H7 (cell line): ENCODE measurements at regions not wholly inside any gene's neighbourhood (a gene's known extent, or its start where the extent isn't known, plus 50 kb on each side); places are given as distances from the start of the nearest gene placed in this dataset.

ENCODE experiments used
- DNase-seq: peaks from one replicate; pipeline ENCODE4 v3.0.0; 2012
- H3K27me3 ChIP-seq: 2 replicates; pipeline ENCODE4 v1.6.0; 2011; ENCODE audit warnings: mild to moderate bottlenecking, low read length; ENCODE audit not compliant: control insufficient read depth, insufficient read depth
- H3K36me3 ChIP-seq: replicated peaks from 2 replicates; pipeline ENCODE4 v1.5.1; 2011; ENCODE audit warnings: low read length; ENCODE audit not compliant: control insufficient read depth, insufficient read depth
- H3K4me3 ChIP-seq: 2 replicates; pipeline ENCODE4 v1.5.1; 2011; ENCODE audit warnings: low read depth, mild to moderate bottlenecking, control low read depth, low read length, moderate library complexity; ENCODE audit not compliant: insufficient read depth

DNA sequence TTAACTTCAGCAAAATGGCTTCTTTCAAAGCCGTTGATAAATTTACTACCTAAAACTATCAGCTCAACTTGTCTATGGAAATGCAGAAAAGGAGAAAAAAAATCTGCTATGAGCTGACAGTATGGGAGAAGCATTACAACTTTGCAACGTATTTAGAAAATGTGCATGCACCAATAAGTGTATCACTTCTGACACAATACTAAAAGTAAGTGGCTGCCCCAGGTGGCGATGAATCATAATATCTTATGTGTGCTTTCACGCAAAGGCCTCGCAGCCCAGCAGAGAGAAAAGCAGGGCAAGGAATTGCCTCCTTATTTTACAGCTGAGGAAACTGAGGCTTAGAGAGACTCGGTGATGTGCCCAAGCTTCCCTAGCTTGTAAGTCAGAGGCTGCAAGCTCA lies 101.8 kb downstream of the SALL1 start:
- Histone ChIP-seq H3K36me3 (no peaks in the 10 kb centered on the region), H3K4me3 (no peak overlapping the region), H3K27me3 (no peaks in the 10 kb centered on the region)
- DNase-seq: no peak

DNA sequence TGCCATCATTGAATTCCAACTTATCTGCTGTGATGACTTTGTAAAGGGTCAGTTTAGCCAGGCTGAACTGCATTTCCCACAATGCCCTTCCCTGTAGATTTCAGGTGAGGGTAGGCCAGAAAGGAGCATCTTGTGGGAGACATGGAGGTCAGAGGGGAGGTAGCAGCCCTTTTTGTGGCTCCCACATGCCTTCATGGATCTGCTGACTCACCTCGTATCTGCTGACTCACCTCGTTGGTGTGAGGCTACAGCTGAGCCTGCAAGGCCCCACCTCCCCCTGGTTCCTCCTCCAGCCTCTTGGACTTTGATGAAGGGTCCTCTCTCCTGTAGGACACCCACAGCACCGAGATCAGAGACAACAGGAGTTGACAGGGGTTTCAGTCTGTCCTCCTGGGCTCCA lies 102.5 kb downstream of the SALL1 start:
- Histone ChIP-seq H3K4me3 (no peak overlapping the region), H3K36me3 (no peaks in the 10 kb centered on the region), H3K27me3 (no peaks in the 10 kb centered on the region)
- DNase-seq: no peak

DNA sequence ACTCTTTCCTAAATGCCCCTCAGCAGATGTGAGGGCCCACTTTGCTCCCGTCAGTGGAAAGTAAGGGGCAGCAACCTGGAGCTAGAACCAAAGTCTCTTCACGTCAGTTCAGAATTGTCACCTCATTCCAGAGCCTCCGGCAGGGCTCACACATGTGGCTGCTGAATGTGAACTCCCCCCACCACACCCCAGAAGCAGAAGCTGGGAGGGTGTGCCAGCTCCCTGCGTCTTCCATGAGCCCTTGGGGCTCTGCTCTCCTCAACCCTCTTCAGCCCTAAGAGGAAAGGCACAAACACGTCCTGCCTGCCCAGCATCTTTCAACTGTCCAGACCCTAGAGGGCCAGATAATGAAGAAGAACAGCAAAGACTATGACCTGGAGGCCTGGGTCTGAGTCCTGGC lies 105.3 kb downstream of the SALL1 start:
- H3K4me3 ChIP-seq: no peak overlapping the region
- no peaks in the 10 kb centered on the region for H3K36me3 ChIP-seq
- no peaks in the 10 kb centered on the region for H3K27me3 ChIP-seq
- no peak for DNase-seq

DNA sequence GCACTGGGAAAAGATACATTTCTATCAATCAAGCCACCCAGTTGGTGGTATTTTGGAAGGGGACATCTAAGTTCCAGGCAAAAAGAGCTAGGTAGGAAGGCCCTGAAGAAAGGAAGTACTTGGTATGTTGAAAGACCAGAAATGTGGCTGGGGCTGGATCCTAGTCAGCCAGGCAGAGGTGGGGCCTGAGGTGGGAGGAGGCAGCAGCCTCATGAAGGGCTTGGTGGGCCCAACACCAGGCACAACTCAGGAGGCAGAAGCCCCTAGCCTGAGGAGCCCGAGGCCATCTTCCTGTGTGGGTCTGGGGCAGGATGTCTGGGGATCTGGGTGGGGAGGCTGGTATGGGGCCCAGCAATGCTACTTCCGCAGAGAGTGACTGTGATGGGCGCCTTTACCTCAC lies 105.9 kb downstream of the SALL1 start:
- Histone ChIP-seq H3K27me3 (no peaks in the 10 kb centered on the region), H3K36me3 (no peaks in the 10 kb centered on the region), H3K4me3 (no peak overlapping the region)
- no peak for DNase-seq

DNA sequence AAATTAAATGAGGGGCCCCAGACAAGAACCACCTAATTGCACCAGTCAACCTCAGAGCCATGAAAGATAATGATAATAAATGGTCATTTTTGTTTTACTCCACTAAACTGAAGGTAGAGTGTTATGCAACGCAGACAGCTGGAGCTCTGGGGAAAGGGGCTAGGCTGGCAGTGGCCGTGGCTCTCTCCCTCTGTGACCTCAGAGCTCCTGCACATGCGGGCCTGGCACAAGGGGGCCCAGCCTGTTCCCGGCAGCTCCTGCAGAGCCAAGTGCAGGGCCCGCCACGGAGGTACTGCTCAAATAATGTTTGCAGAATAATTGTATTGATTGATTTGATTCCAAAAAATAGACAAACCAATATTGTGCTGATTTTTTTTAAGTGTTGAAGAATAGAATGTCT lies 109.5 kb downstream of the SALL1 start:
- Histone ChIP-seq H3K27me3 (no peaks in the 10 kb centered on the region; the same call in 1 of the 2 replicates), H3K36me3 (no peaks in the 10 kb centered on the region)
- DNase-seq: no peak

DNA sequence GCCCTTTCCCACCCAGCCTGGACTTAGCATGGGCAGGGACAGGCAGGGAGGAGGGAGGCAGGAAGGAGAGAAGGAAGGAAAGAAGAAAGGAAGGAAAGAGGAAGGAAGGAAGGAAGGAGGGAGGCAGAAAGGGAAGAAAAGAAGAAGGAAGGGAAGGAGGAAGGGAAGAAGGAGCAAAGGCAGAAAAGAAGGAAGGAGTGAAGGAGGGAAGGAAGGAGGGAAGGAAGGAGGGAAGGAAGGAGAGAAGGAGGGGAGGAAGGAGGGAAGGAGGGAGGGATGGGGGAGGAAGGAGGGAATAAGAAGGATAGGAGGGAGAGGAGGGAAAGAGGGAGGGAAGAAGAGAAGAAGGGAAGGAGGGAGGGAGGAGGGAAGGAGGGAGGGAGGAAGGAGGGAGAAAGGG lies 110.4 kb downstream of the SALL1 start:
- H3K36me3 ChIP-seq: no peaks in the 10 kb centered on the region
- no peak overlapping the region for H3K4me3 ChIP-seq
- no peaks in the 10 kb centered on the region; the same call in 1 of the 2 replicates for H3K27me3 ChIP-seq
- no peak for DNase-seq

More for the DNA sequence above, 109.5 kb downstream of the SALL1 start:
- H3K4me3 ChIP-seq: no peak overlapping the region

DNA sequence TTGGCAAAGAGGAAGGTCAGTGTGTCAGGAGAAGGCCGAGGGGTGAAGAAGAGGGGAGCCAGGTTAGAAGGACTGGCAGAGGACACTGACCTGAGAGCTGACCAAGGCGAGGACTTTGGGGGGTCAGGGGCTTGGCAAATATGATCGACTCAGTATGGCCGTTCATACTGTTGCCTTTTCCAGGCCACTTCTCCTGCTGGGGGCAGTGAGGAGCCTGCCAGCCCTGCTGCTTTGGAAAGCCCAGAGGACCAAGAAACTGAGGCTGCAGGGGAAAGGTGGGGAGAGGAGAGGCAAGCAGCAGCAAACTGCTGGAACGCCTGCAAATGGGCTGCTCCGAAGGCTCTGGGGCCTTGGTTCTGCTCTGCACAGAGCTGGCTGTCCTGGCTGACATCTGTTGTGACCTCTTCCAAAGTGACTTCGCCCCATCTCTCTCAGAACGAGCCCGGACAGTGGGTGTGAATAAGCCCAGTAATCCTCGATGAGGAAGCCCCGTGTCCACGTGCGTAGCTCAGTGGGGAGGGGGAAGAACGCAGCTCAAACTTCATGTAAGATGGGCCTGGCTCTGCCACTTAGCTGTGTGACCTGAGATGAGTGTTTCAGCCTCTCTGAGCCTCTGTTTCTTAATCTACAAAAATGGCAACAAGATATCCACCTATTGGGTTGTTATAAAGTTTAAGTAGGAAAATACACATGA lies 111.3 kb downstream of the SALL1 start:
- Histone ChIP-seq H3K27me3 (no peaks in the 10 kb centered on the region; the same call in 1 of the 2 replicates), H3K36me3 (no peaks in the 10 kb centered on the region), H3K4me3 (no peak overlapping the region)
- DNase-seq: no peak

DNA sequence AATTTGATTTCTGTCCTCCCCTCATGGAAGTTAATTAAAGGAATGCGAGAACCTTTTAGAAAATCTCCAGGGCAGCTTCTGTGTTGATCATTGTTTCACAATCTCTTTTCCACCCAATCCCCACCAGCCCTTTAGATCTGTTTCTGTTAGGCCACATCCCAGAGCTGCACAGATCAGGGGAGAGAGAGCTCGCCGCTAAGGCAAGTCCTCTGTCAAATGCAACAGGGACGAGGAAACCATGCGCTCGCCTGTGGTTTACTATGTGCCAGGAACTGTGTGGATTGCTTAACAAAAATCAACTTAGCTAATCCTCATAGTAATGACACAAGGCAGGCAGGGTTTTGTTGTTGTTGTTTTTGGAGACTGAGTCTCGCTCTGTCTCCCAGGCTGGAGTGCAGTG lies 115.4 kb downstream of the SALL1 start:
- DNase-seq: no peak
- Histone ChIP-seq H3K4me3 (no peak overlapping the region), H3K27me3 (no peaks in the 10 kb centered on the region; the same call in 1 of the 2 replicates), H3K36me3 (no peaks in the 10 kb centered on the region)

DNA sequence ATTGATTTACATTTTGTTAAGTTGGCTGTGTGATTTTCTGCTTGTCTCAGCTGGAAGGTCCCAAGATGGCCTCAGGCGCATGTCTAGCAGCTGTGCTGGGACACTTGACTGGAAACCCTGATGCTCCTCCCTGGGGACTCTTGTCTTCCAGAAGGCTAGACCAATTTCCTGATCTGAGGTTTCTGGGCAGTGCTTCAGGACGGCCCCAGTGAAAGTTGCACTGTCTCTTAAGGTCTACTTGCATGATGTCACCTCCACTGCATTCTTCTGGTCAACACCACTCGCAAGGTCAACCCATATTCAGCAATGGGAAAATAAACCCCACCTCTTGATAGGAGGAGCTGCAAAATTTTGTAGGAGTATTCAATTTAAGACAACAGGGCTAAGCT lies 116.0 kb downstream of the SALL1 start:
- DNase-seq: no peak
- Histone ChIP-seq H3K4me3 (no peak overlapping the region), H3K27me3 (no peaks in the 10 kb centered on the region; the same call in 1 of the 2 replicates), H3K36me3 (no peaks in the 10 kb centered on the region)

DNA sequence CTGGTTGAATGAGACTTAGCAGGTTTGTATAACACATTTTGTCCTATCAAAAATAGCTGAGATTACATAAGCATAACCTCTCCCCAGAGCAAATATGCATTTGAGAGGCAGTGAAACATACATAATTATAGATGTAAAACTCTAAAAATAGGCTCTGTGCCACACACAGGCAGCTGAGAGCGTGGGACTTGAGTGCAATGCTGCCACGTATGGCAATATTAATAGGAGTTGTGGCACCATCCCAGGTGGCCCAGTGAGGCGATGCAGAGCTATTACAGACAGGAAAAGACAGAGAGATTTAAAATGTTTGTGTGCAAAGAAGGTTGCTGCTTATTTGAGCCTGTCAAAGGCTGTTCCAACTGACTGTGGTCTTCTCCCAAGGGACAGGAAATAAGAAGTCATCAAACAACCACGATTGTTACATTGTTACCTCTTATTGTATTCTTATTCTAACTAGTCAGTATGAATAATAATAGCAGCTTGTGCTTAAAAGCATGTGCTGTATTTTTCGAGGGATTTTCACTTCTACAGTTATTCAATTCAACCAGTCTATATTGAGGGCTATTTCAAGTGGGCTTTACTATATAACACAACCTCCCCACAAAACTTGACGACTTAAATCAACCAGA lies 116.5 kb downstream of the SALL1 start:
- DNase-seq: no peak
- Histone ChIP-seq H3K36me3 (no peaks in the 10 kb centered on the region), H3K27me3 (no peaks in the 10 kb centered on the region), H3K4me3 (no peak overlapping the region)

DNA sequence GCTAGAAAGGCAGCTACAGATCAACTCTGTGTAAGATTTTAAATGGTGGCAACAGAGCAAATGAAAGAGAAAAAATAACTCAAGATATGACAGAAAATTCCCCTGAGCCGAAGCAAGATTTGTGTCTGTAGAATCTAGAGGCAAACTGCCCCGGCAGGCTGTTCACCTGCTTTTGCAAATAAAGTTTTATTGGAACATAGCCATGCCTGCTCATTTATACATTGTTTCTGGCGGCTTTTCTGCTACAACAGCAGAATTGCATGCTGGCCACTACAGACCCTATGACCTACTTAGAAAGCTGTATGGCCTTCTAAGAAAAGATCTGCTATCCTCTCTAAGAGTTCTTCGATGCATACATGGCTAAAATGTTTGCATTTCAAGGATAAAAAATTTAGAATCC lies 119.5 kb downstream of the SALL1 start:
- DNase-seq: no peak
- no peaks in the 10 kb centered on the region for H3K36me3 ChIP-seq
- no peak overlapping the region for H3K4me3 ChIP-seq
- H3K27me3 ChIP-seq: no peaks in the 10 kb centered on the region

DNA sequence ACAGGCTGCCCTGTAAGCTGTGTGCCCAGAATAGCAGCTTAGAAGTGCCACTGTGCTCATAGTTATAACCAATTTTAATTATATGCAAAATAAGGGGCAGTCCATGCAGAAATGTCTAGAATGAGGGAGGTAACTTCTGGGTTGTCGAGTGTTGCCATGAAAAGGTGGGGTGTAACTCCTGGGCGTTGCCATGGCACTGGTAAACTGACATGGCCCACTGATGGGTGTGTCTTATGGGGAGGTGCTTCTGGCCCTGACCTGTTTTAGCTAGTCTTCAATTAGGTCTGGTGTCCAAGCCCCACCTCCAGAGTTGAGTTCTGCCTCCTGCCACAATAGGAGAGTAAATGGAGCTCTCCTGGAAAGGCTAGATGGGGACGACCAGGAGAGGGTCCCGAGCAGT lies 120.6 kb downstream of the SALL1 start:
- no peak for DNase-seq
- Histone ChIP-seq H3K36me3 (no peaks in the 10 kb centered on the region), H3K27me3 (no peaks in the 10 kb centered on the region), H3K4me3 (no peak overlapping the region)

DNA sequence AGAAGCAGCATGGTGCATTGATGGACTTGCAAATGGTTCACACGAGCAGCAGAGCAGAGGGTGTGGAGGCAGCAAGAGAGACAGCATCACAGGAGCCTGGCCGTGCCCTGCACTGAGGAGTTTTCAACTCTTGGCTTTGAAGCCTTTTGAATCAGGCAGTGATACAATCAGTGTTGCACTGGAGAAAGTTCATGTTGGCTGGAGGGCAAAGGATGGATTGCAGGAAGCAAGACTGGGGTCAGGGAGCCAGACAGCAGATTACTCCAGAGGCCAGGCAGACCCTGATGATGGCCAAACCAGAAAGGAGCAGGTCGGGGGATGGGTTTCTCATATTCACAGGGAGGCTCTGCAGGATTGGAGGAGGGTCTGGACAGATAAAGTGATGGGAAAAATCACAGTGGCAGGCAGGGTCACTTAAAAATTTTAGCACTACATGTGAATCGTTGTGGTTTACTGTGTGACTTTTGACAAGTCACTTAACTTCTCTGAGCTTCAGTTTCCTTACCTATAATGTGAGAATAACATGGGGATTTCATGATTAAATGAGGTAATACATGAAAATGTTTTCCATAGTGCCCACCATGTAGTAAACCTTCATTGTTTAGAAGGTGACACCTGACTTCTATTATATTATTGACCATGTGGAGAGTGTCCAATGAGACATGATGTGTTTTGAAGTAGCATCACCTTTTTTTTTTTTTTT lies 125.3 kb downstream of the SALL1 start:
- DNase-seq: no peak
- Histone ChIP-seq H3K36me3 (no peaks in the 10 kb centered on the region), H3K4me3 (no peak overlapping the region), H3K27me3 (no peaks in the 10 kb centered on the region)

DNA sequence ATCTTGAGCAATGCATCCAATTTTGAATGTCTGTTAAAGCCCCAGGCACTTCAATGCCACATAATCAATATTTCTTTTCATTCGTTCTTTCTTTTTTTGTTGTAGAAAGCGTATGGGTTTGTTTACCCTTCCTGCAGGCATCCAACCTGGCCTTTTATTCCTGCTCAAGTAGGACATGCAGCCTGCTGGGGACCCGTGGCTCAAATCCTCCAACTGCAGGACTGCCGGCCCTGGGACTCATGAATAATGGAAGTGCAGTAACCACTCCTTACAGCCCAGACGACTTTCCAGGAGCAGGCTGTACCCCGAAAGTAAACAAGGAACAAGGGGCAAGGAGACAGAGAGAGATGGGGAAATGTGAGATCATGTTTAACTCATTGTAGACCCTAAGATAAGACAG lies 126.4 kb downstream of the SALL1 start:
- Histone ChIP-seq H3K27me3 (no peaks in the 10 kb centered on the region), H3K4me3 (no peak overlapping the region), H3K36me3 (no peaks in the 10 kb centered on the region)
- no peak for DNase-seq

DNA sequence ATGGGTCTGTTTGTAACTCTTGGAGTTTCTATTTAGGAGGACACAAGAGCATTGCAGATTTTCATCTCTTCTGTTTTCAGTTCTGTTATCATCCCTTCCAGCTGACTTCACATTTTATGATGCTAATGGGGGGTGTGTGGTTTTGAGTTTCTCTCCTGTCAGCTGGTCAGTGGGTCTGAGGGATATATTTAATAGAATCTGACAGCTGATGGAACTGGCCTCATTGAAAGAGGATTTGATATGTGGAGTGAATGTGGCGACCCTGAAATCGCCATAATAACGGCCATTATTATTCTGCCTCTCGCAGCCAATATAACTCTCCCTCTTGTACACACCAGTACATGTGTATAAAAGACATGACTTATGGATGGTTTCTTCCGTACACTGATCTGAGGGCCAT lies 128.1 kb downstream of the SALL1 start:
- DNase-seq: no peak
- Histone ChIP-seq H3K4me3 (no peak overlapping the region), H3K27me3 (no peaks in the 10 kb centered on the region), H3K36me3 (no peaks in the 10 kb centered on the region)
